GM23248 (cell line): ENCODE measurements at regions not wholly inside any gene's neighbourhood (a gene's known extent, or its start where the extent isn't known, plus 50 kb on each side); places are given as distances from the start of the nearest gene placed in this dataset.
"Not testable (repeated sequence)": the region's sequence is repeated elsewhere in the genome, so short reads cannot be mapped to it uniquely, and the experiment has no call there.

Experiments
- DNase-seq: peaks from one replicate; pipeline ENCODE4 v3.0.0-alpha.2; 2015
- H2AFZ ChIP-seq: fragments of 200-600 bp; sonication (generic); 2 replicates; pipeline ENCODE4 v1.6.1; 2016; ENCODE audit warnings: antibody characterized with exemption
- H3F3A ChIP-seq: fragments of 200-600 bp; sonication (generic); 2 replicates; pipeline ENCODE4 v1.6.1; 2016; ENCODE audit warnings: mild to moderate bottlenecking, antibody characterized with exemption, mixed run types; ENCODE audit not compliant: insufficient read depth
- H3K27ac ChIP-seq: fragments of 200-600 bp; sonication (generic); 2 replicates; pipeline ENCODE4 v1.5.1; 2016; ENCODE audit warnings: mild to moderate bottlenecking
- H3K27me3 ChIP-seq: fragments of 200-600 bp; sonication (generic); replicated peaks from 2 replicates; pipeline ENCODE4 v1.6.1; 2016; ENCODE audit warnings: mild to moderate bottlenecking; ENCODE audit not compliant: insufficient read depth
- H3K36me3 ChIP-seq: fragments of 200-600 bp; sonication (generic); 2 replicates; pipeline ENCODE4 v1.6.1; 2016; ENCODE audit warnings: low read depth, mild to moderate bottlenecking
- H3K4me1 ChIP-seq: fragments of 200-600 bp; sonication (generic); 2 replicates; pipeline ENCODE4 v1.6.1; 2016; ENCODE audit warnings: mild to moderate bottlenecking; ENCODE audit not compliant: insufficient read depth
- H3K4me2 ChIP-seq: fragments of 200-600 bp; sonication (generic); one replicate; pipeline ENCODE4 v1.6.1; 2016; ENCODE audit warnings: mild to moderate bottlenecking; ENCODE audit not compliant: unreplicated experiment
- H3K4me3 ChIP-seq: fragments of 200-600 bp; sonication (generic); 2 replicates; pipeline ENCODE4 v1.5.1; 2016; ENCODE audit warnings: mild to moderate bottlenecking
- H3K79me2 ChIP-seq: fragments of 200-600 bp; sonication (generic); 2 replicates; pipeline ENCODE4 v1.6.1; 2016; ENCODE audit warnings: mild to moderate bottlenecking; ENCODE audit not compliant: insufficient read depth
- H3K9ac ChIP-seq: fragments of 200-600 bp; sonication (generic); 2 replicates; pipeline ENCODE4 v1.6.1; 2016; ENCODE audit warnings: mild to moderate bottlenecking
- H3K9me2 ChIP-seq: fragments of 200-600 bp; sonication (generic); 2 replicates; pipeline ENCODE4 v1.6.1; 2016; ENCODE audit warnings: mixed run types, mild to moderate bottlenecking, moderate library complexity; ENCODE audit not compliant: insufficient read depth
- H3K9me3 ChIP-seq: fragments of 200-600 bp; sonication (generic); one replicate; pipeline ENCODE4 v1.6.1; 2017; ENCODE audit warnings: low read depth
- H4K20me1 ChIP-seq: fragments of 200-600 bp; sonication (generic); 2 replicates; pipeline ENCODE4 v1.6.0; 2016; ENCODE audit not compliant: insufficient read depth
- EZH2 ChIP-seq: fragments of 200-600 bp; sonication (generic); IDR thresholded peaks from 2 replicates; pipeline ENCODE4 v1.6.1; 2018; ENCODE audit warnings: antibody characterized with exemption, mild to moderate bottlenecking; ENCODE audit not compliant: insufficient read depth, poor library complexity, severe bottlenecking
- EZH2phosphoT487 ChIP-seq: fragments of 200-600 bp; sonication (generic); IDR thresholded peaks from 2 replicates; pipeline ENCODE4 v1.6.1; 2018; ENCODE audit warnings: antibody characterized with exemption, moderate library complexity, mild to moderate bottlenecking, low read depth; ENCODE audit not compliant: insufficient read depth
- WGBS, 2 experiments: methylation state at CpG; one replicate each; pipeline ENCODE4 v1.1.6; 2015 to 2017; ENCODE audit warnings: low lambda C conversion rate in 2 of 2, low coverage in 1 of 2; ENCODE audit errors: missing lambda C conversion rate in 2 of 2; 5-methylcytosine and 5-hydroxymethylcytosine counted together
- in situ Hi-C: fragments of 300-500 bp; cut with MboI; formaldehyde crosslinking; loops from 2 replicates; pipeline ENCODE4 v1.15.0; 2020

DNA sequence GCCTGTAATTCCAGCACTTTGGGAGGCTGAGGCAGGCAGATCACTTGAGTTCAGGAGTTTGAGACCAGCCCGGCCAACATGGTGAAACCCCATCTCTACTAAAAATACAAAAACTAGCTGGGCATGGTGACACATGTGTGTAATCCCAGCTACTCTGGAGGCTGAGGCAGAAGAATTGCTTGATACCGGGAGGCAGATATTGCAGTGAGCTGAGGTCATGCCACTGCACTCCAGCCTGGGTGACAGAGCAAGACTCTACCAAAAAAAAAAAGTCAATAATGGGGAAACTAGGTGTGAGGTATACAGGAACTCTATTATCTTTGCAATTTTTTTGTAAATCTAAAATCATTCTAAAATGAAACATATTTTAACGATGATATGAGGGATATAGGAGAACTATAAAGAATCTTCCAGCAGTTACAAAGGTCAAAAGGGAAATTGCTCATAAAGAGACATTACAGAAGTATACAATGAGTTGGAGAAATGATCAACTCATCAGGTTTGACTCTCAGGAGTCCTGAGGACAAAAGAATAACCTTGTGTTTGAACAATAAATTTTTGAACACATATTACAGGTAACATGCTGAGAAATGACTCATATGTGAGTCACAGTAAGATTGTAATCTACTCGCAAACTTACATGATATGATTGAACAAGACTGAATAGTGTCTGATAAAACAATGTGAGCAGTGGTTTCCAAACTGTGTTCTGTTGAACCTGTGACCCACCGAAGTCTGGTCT is 272.6 kb downstream of the FGFR2 start:
- Histone ChIP-seq H3K79me2 (no peaks in the 10 kb centered on the region), H3K4me2 (no peak overlapping the region), H3K9ac (no peak overlapping the region), H3K9me3 (no peaks in the 10 kb centered on the region), H3K27me3 (no peaks in the 10 kb centered on the region), H3F3A (no peaks in the 10 kb centered on the region), H3K4me1 (no peaks in the 10 kb centered on the region), H3K9me2 (no peaks in the 10 kb centered on the region), H4K20me1 (no peaks in the 10 kb centered on the region), H3K36me3 (no peaks in the 10 kb centered on the region), H3K27ac (no peak overlapping the region), H2AFZ (no peak overlapping the region), H3K4me3 (no peak overlapping the region)
- no peak for DNase-seq
- TF ChIP-seq EZH2phosphoT487 (no peak), EZH2 (no peak)
- in situ Hi-C loops: no loop called here
- WGBS, 2 experiments: 50 to 59% methylated on average over 5 of the region's 5 CpGs

- in situ Hi-C loops: no loop called here
- H3K27me3 ChIP-seq: no peaks in the 10 kb centered on the region
- H3K4me2 ChIP-seq: no peak overlapping the region
- no peaks in the 10 kb centered on the region for H3K36me3 ChIP-seq
- no peak for DNase-seq
- no peak overlapping the region for H2AFZ ChIP-seq
- H3K27ac ChIP-seq: no peak overlapping the region
- 37 to 42% methylated on average over 4 of the region's 4 CpGs for WGBS, 2 experiments
- TF ChIP-seq EZH2phosphoT487 (no peak), EZH2 (no peak)
- H3F3A ChIP-seq: no peaks in the 10 kb centered on the region
- no peak overlapping the region for H3K4me3 ChIP-seq
- no peaks in the 10 kb centered on the region for H4K20me1 ChIP-seq
- H3K9ac ChIP-seq: no peak overlapping the region
- no peaks in the 10 kb centered on the region for H3K9me2 ChIP-seq
- H3K9me3 ChIP-seq: no peaks in the 10 kb centered on the region
- no peaks in the 10 kb centered on the region for H3K79me2 ChIP-seq
- H3K4me1 ChIP-seq: no peaks in the 10 kb centered on the region
These were observed 271.3 kb downstream of the FGFR2 start for GRCh38 chr10:121326905-121327304.

GRCh38 chr10:121327727-121328126 is 270.5 kb downstream of the FGFR2 start:
- H3K9ac ChIP-seq: no peak overlapping the region
- no peak for DNase-seq
- no peaks in the 10 kb centered on the region for H4K20me1 ChIP-seq
- H3F3A ChIP-seq: no peaks in the 10 kb centered on the region
- H3K27ac ChIP-seq: no peak overlapping the region
- no peak overlapping the region for H3K4me2 ChIP-seq
- no peaks in the 10 kb centered on the region for H3K27me3 ChIP-seq
- no peaks in the 10 kb centered on the region for H3K4me1 ChIP-seq
- no peaks in the 10 kb centered on the region for H3K79me2 ChIP-seq
- TF ChIP-seq EZH2phosphoT487 (no peak), EZH2 (no peak)
- H3K9me3 ChIP-seq: no peaks in the 10 kb centered on the region
- in situ Hi-C loops: no loop called here
- no peak overlapping the region for H3K4me3 ChIP-seq
- 68 to 73% methylated on average over 1 of the region's 1 CpG for WGBS, 2 experiments
- no peak overlapping the region for H2AFZ ChIP-seq
- no peaks in the 10 kb centered on the region for H3K9me2 ChIP-seq
- H3K36me3 ChIP-seq: no peaks in the 10 kb centered on the region

DNA sequence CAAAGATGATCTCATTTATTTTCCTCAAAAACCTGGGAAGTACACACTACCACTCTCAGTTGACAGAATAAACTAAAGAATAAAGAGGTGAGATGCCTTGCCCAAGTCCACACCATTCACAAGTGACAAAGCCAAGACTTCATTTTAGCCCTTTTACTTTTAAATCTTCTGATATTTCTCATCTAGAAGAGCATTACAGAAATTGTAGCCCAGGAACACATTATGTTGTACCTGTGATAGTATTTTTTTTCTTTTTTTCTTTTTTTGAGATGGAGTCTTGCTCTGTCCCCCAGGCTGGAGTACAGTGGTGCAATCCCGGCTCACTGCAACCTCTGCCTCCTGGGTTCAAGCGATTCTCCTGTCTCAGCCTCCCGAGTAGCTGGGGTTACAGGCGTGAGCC is 268.6 kb downstream of the FGFR2 start:
- H3K4me1 ChIP-seq, DNase-seq, H3K27me3 ChIP-seq, H3K36me3 ChIP-seq, H3K27ac ChIP-seq, H3F3A ChIP-seq, H3K9me3 ChIP-seq, H4K20me1 ChIP-seq, H3K4me2 ChIP-seq, H3K9ac ChIP-seq, H3K79me2 ChIP-seq, in situ Hi-C loops, H3K4me3 ChIP-seq, H3K9me2 ChIP-seq, H2AFZ ChIP-seq: not testable (repeated sequence)
- WGBS, 2 experiments: 1 to 3% methylated on average over 4 of the region's 4 CpGs

- no peak for DNase-seq
- H3K9ac ChIP-seq: no peak overlapping the region
- no peaks in the 10 kb centered on the region for H3K27me3 ChIP-seq
- no peaks in the 10 kb centered on the region for H3K4me1 ChIP-seq
- no peaks in the 10 kb centered on the region for H3K36me3 ChIP-seq
- no peak for TF ChIP-seq EZH2
- no peak for TF ChIP-seq EZH2phosphoT487
- no peaks in the 10 kb centered on the region for H4K20me1 ChIP-seq
- H3K27ac ChIP-seq: no peak overlapping the region
- no peaks in the 10 kb centered on the region for H3K79me2 ChIP-seq
- no peak overlapping the region for H2AFZ ChIP-seq
- H3F3A ChIP-seq: no peaks in the 10 kb centered on the region
- H3K9me2 ChIP-seq: no peaks in the 10 kb centered on the region
- no peak overlapping the region for H3K4me3 ChIP-seq
- H3K4me2 ChIP-seq: no peak overlapping the region
- 0 to 3% methylated on average over 1 of the region's 1 CpG for WGBS, 2 experiments
- in situ Hi-C loops: no loop called here
- no peaks in the 10 kb centered on the region for H3K9me3 ChIP-seq
These were observed 267.7 kb downstream of the FGFR2 start for GRCh38 chr10:121330563-121330962.
